Endothelial cell of umbilical vein (primary cell): ENCODE measurements at regions not wholly inside any gene's neighbourhood (a gene's known extent, or its start where the extent isn't known, plus 50 kb on each side); places are given as distances from the start of the nearest gene placed in this dataset.

ENCODE experiments used
- BruUV-seq: library from RNA; stranded (reverse); fragments of 400-500 nt; replicated peaks from 2 replicates; lab custom pipeline; 2021; lab: Mats Ljungman, UMichigan
- CTCF ChIA-PET: fragments of 300-600, 350-600 bp; sonication (Branson Sonifier 250); formaldehyde crosslinking; loops from one replicate; lab custom pipeline; 2021; ENCODE audit warnings: antibody characterized with exemption, inconsistent platforms; lab: Charles Lee
- POLR2A ChIA-PET: fragments of 300-600, 350-600 bp; sonication (Branson Sonifier 250); formaldehyde crosslinking; loops from one replicate; lab custom pipeline; 2021; ENCODE audit warnings: antibody characterized with exemption, inconsistent platforms; lab: Charles Lee
- DNase-seq: peaks from one replicate; pipeline ENCODE4 v3.0.0-alpha.2; 2011; ENCODE audit warnings: low read depth, low spot score
- FAIRE-seq: peaks from 2 replicates; lab custom pipeline; 2011; peaks lifted over from hg19 to GRCh38; lab: Jason Lieb, UNC
- H2AFZ ChIP-seq: 2 replicates; pipeline ENCODE4 v1.6.0; 2012; ENCODE audit warnings: low read depth, low read length, control low read depth, inconsistent platforms
- H3K27ac ChIP-seq: 2 replicates; pipeline ENCODE4 v1.5.1; 2011; ENCODE audit warnings: low read depth, mild to moderate bottlenecking, control low read depth, low read length, moderate library complexity; ENCODE audit not compliant: insufficient read depth
- H3K27me3 ChIP-seq, 2 experiments: 2 replicates each; pipeline versions ENCODE4 v1.6.0 to v1.6.1; 2011; ENCODE audit warnings: low read length in 2 of 2, mixed read lengths in 1 of 2; ENCODE audit not compliant: control insufficient read depth in 2 of 2, insufficient read depth in 2 of 2
- H3K36me3 ChIP-seq, 2 experiments: 2 replicates in 1 of 2; 3 replicates in 1 of 2; pipeline ENCODE4 v1.5.1; 2011; ENCODE audit warnings: low read length in 2 of 2, mild to moderate bottlenecking in 1 of 2, moderate library complexity in 1 of 2; ENCODE audit not compliant: control insufficient read depth in 2 of 2, insufficient read depth in 2 of 2; ENCODE audit errors: extremely low read depth in 1 of 2
- H3K4me1 ChIP-seq: 3 replicates; pipeline ENCODE4 v1.5.1; 2011; ENCODE audit warnings: mild to moderate bottlenecking, low read length; ENCODE audit not compliant: control insufficient read depth, insufficient read depth; ENCODE audit errors: extremely low read depth
- H3K4me2 ChIP-seq: 2 replicates; pipeline ENCODE4 v1.6.1; 2011; ENCODE audit warnings: low read length, control low read depth, mixed read lengths; ENCODE audit not compliant: insufficient read depth
- H3K4me3 ChIP-seq, 3 experiments: fragments of 200-600 bp in 1 of 3; sonication (generic), shearing (Covaris generic) in 1 of 3; replicated peaks in 1 of 3; 2 replicates each; pipeline ENCODE4 v1.5.1; 2011 to 2016; ENCODE audit warnings: control low read depth in 3 of 3, low read length in 3 of 3, mild to moderate bottlenecking in 2 of 3, inconsistent platforms in 1 of 3, low read depth in 1 of 3, moderate library complexity in 1 of 3; ENCODE audit not compliant: insufficient read depth in 1 of 3
- H3K79me2 ChIP-seq: 2 replicates; pipeline ENCODE4 v1.6.0; 2012; ENCODE audit warnings: low read length, inconsistent platforms; ENCODE audit not compliant: control insufficient read depth, insufficient read depth
- H3K9ac ChIP-seq: replicated peaks from 2 replicates; pipeline ENCODE3; 2011; ENCODE audit warnings: low read length, control low read depth; ENCODE audit not compliant: insufficient read depth; ENCODE audit errors: extremely low read depth
- H3K9me1 ChIP-seq: replicated peaks from 3 replicates; pipeline ENCODE4 v1.6.0; 2011; ENCODE audit warnings: mild to moderate bottlenecking, low read length; ENCODE audit not compliant: control insufficient read depth, insufficient read depth; ENCODE audit errors: extremely low read depth
- H3K9me3 ChIP-seq: replicated peaks from 2 replicates; pipeline ENCODE4 v1.5.1; 2012; ENCODE audit warnings: low read length, inconsistent platforms; ENCODE audit not compliant: control insufficient read depth, insufficient read depth
- H4K20me1 ChIP-seq: replicated peaks from 2 replicates; pipeline ENCODE3; 2011; ENCODE audit warnings: mild to moderate bottlenecking, low read length; ENCODE audit not compliant: control insufficient read depth, insufficient read depth; ENCODE audit errors: extremely low read depth
- EZH2 ChIP-seq: IDR thresholded peaks from 2 replicates; pipeline ENCODE4 v1.6.1; 2012; ENCODE audit warnings: borderline replicate concordance, low read depth, mild to moderate bottlenecking, moderate library complexity, low read length, inconsistent platforms; ENCODE audit not compliant: severe bottlenecking
- FOS ChIP-seq: IDR thresholded peaks from 2 replicates; pipeline ENCODE4 v1.6.1; 2011; ENCODE audit warnings: mild to moderate bottlenecking, low read length, moderate library complexity, borderline replicate concordance; ENCODE audit not compliant: insufficient read depth
- GATA2 ChIP-seq: IDR thresholded peaks from 2 replicates; pipeline ENCODE4 v1.7.0; 2011; ENCODE audit warnings: low read depth, mild to moderate bottlenecking, moderate library complexity, mixed read lengths, low read length; ENCODE audit not compliant: insufficient read length, insufficient read depth
- JUN ChIP-seq: IDR thresholded peaks from 2 replicates; pipeline ENCODE4 v1.6.1; 2011; ENCODE audit warnings: borderline replicate concordance, low read depth; ENCODE audit not compliant: insufficient read length, insufficient read depth
- MYC ChIP-seq: IDR thresholded peaks from one replicate; pipeline ENCODE4 v1.6.1; 2011; ENCODE audit warnings: mild to moderate bottlenecking, low read depth, low read length
- POLR2A ChIP-seq: IDR thresholded peaks from 2 replicates; pipeline ENCODE4 v1.6.1; 2012; ENCODE audit warnings: low read depth, mild to moderate bottlenecking, control low read depth, low read length
- POLR2AphosphoS5 ChIP-seq: IDR thresholded peaks from 2 replicates; pipeline ENCODE4 v1.6.1; 2012; ENCODE audit warnings: low read depth, mild to moderate bottlenecking, control low read depth, low read length, moderate library complexity; ENCODE audit not compliant: insufficient read depth
- dilution Hi-C: fragments of 300-500 bp; cut with MboI; formaldehyde crosslinking; loops from one replicate; pipeline ENCODE4 v1.15.0; 2019; ENCODE audit warnings: low sequenced_read_pairs; ENCODE audit not compliant: extremely low pct_ligation_motif_present
- intact Hi-C: fragments of 100-400 bp; cut with micrococcal nuclease; formaldehyde crosslinking; loops from one replicate; pipeline ENCODE4 v1.10.0; 2022
- TF ChIP-seq, protein P1 (sequence below): IDR thresholded peaks from 2 replicates; pipeline ENCODE4 v1.6.1; 2011; ENCODE audit not compliant: insufficient read depth, insufficient read length
- TF ChIP-seq, protein P2 (sequence below), 2 donors: IDR thresholded peaks; 1 replicate in 1 of 2; 2 replicates in 1 of 2; pipeline ENCODE4 v1.5.1; 2011; ENCODE audit warnings: low read length in 2 of 2, mild to moderate bottlenecking in 2 of 2, moderate library complexity in 2 of 2, control low read depth in 1 of 2, inconsistent platforms in 1 of 2, low read depth in 1 of 2; ENCODE audit not compliant: insufficient read depth in 1 of 2; ENCODE audit errors: extremely low read depth in 1 of 2

DNA sequence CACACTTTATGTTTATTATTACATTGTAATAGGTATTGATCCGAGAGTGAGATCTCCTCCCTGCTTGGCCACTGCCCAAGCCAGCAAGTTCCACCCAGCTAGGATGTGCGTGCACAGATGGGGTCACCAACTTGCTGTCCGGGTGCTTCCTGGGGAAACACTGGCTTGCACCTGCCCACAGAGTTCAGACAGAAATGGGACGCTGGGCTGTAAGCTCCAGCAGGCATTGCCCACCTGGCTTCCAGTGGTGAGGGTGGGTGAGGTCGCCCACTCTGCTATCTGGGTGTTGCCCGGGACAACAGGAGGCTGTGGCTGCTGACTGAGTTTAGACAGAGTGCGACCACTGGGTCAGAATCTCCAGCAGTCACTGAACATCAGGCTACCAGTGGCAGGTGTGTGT, 289.8 kb upstream of the ANO3 start:
- Histone ChIP-seq H3K27ac (no peak overlapping the region), H3K4me2 (no peak overlapping the region), H3K27me3 (no peaks in the 10 kb centered on the region), H2AFZ (no peak overlapping the region), H3K9ac (no peak overlapping the region), H3K9me1 (no peaks in the 10 kb centered on the region), H3K4me1 (no peaks in the 10 kb centered on the region), H3K9me3 (no peaks in the 10 kb centered on the region), H3K4me3 (no peak overlapping the region), H4K20me1 (no peaks in the 10 kb centered on the region), H3K36me3 (no peaks in the 10 kb centered on the region), H3K79me2 (no peaks in the 10 kb centered on the region)
- no TSS peak for BruUV-seq
- dilution Hi-C loops: no loop called here
- POLR2A ChIA-PET: no interaction called here
- TF ChIP-seq, protein P1, sequence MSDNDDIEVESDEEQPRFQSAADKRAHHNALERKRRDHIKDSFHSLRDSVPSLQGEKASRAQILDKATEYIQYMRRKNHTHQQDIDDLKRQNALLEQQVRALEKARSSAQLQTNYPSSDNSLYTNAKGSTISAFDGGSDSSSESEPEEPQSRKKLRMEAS: no peak
- TF ChIP-seq JUN: no peak
- DNase-seq: no peak
- CTCF ChIA-PET: no interaction called here
- intact Hi-C loops: no loop called here
- no peak for FAIRE-seq

DNA sequence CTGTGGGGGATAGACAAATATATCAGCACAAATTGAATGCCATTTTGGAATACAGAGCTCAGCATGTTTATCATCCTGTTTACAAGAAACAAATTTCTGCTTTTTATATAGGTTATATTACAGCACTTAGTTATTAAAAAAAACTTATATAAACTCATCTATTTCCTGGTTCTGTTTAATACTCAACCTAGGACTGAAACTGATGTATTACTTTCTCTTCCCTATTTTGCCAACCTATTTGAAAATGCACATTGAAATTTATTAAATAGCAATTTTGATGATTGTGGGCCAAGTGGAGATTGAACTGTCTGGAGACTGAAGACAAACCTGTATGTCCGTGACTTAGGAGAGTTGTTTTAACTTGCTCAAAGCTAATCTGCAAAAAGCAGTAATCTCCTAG, 288.3 kb upstream of the ANO3 start:
- no peak overlapping the region for H3K27ac ChIP-seq
- H2AFZ ChIP-seq: no peak overlapping the region
- H3K4me1 ChIP-seq: no peaks in the 10 kb centered on the region
- H3K79me2 ChIP-seq: no peaks in the 10 kb centered on the region
- H3K27me3 ChIP-seq: no peaks in the 10 kb centered on the region
- ChIA-PET CTCF (no interaction called here), POLR2A (no interaction called here)
- DNase-seq (no peak), FAIRE-seq (no peak)
- H3K36me3 ChIP-seq: no peaks in the 10 kb centered on the region
- no peaks in the 10 kb centered on the region for H4K20me1 ChIP-seq
- TF ChIP-seq, protein P2, sequence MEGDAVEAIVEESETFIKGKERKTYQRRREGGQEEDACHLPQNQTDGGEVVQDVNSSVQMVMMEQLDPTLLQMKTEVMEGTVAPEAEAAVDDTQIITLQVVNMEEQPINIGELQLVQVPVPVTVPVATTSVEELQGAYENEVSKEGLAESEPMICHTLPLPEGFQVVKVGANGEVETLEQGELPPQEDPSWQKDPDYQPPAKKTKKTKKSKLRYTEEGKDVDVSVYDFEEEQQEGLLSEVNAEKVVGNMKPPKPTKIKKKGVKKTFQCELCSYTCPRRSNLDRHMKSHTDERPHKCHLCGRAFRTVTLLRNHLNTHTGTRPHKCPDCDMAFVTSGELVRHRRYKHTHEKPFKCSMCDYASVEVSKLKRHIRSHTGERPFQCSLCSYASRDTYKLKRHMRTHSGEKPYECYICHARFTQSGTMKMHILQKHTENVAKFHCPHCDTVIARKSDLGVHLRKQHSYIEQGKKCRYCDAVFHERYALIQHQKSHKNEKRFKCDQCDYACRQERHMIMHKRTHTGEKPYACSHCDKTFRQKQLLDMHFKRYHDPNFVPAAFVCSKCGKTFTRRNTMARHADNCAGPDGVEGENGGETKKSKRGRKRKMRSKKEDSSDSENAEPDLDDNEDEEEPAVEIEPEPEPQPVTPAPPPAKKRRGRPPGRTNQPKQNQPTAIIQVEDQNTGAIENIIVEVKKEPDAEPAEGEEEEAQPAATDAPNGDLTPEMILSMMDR (IDR thresholded peaks at IDR 0.05; ENCODE audit: extremely low read depth in 1 of 2, insufficient read depth in 1 of 2, low read depth in 1 of 2, low read length in 2 of 2): no peak
- TF ChIP-seq EZH2 (no peak), MYC (no peak), POLR2A (no peak), GATA2 (no peak), JUN (no peak), POLR2AphosphoS5 (no peak), FOS (no peak)
- TF ChIP-seq, protein P1: no peak
- no peaks in the 10 kb centered on the region for H3K9me1 ChIP-seq
- H3K4me3 ChIP-seq: no peak overlapping the region
- dilution Hi-C loops: no loop called here
- no peaks in the 10 kb centered on the region for H3K9me3 ChIP-seq
- no TSS peak for BruUV-seq
- no peak overlapping the region for H3K9ac ChIP-seq
- intact Hi-C loops: no loop called here
- no peak overlapping the region for H3K4me2 ChIP-seq
